Frontal cortex (tissue), 3 donors: ENCODE measurements at regions not wholly inside any gene's neighbourhood (a gene's known extent, or its start where the extent isn't known, plus 50 kb on each side); places are given as distances from the start of the nearest gene placed in this dataset.

ENCODE experiments used
- DNase-seq, 2 donors: peaks; one replicate each; pipeline ENCODE4 v3.0.0; 2012; ENCODE audit warnings: low spot score in 2 of 2
- FAIRE-seq: peaks from 2 replicates; lab custom pipeline; 2012; peaks lifted over from hg19 to GRCh38; lab: Jason Lieb, UNC
- donor health status: control.
- donor health status: control.
- donor health status: control.

GRCh38 chr6:50102676-50103075 lies 52.9 kb upstream of the DEFB112 start:
- DNase-seq (no peak), FAIRE-seq (no peak)

GRCh38 chr6:50110587-50110986 lies 60.9 kb upstream of the DEFB112 start:
- no peak for FAIRE-seq
- no peak for DNase-seq

GRCh38 chr6:50112981-50113857 lies 63.5 kb upstream of the DEFB112 start:
- FAIRE-seq (no peak), DNase-seq (no peak)

- no peak for DNase-seq
- no peak for FAIRE-seq
Observed at GRCh38 chr6:50116390-50116789, 66.7 kb upstream of the DEFB112 start.

GRCh38 chr6:50116797-50117542 lies 67.2 kb upstream of the DEFB112 start:
- DNase-seq: no peak

GRCh38 chr6:50120300-50120699 lies 70.6 kb upstream of the DEFB112 start:
- no peak for FAIRE-seq
- no peak for DNase-seq

More at GRCh38 chr6:50116797-50117542, 67.2 kb upstream of the DEFB112 start:
- FAIRE-seq: no peak

- DNase-seq (no peak), FAIRE-seq (no peak)
Observed at GRCh38 chr6:50123688-50124087, 74.0 kb upstream of the DEFB112 start.

GRCh38 chr6:50124572-50124971 lies 74.8 kb upstream of the DEFB112 start:
- DNase-seq: no peak
- FAIRE-seq: no peak

- DNase-seq (no peak), FAIRE-seq (peak; percentile 98)
Observed at GRCh38 chr6:50128420-50129005, 78.8 kb upstream of the DEFB112 start.

GRCh38 chr6:50135968-50136367 lies 86.2 kb upstream of the DEFB112 start:
- no peak for FAIRE-seq
- no peak for DNase-seq

GRCh38 chr6:50141100-50141499 lies 91.4 kb upstream of the DEFB112 start:
- DNase-seq: no peak
- FAIRE-seq: no peak

- no peak for DNase-seq
- no peak for FAIRE-seq
Observed at GRCh38 chr6:50143011-50143719, 93.4 kb upstream of the DEFB112 start.

- FAIRE-seq (no peak), DNase-seq (no peak)
Observed at GRCh38 chr6:50145125-50145524, 95.4 kb upstream of the DEFB112 start.

GRCh38 chr6:50147371-50147770 lies 97.6 kb upstream of the DEFB112 start:
- no peak for FAIRE-seq

GRCh38 chr6:50180646-50181045 lies 130.9 kb upstream of the DEFB112 start:
- DNase-seq: no peak
- no peak for FAIRE-seq

More at GRCh38 chr6:50147371-50147770, 97.6 kb upstream of the DEFB112 start:
- DNase-seq: no peak

GRCh38 chr6:50185006-50185405 lies 135.3 kb upstream of the DEFB112 start:
- no peak for DNase-seq
- no peak for FAIRE-seq

- FAIRE-seq: no peak
- DNase-seq: no peak
Observed at GRCh38 chr6:50187351-50187921, 137.7 kb upstream of the DEFB112 start.

- FAIRE-seq: no peak
- no peak for DNase-seq
Observed at GRCh38 chr6:50198245-50198644, 148.5 kb upstream of the DEFB112 start.

- no peak for FAIRE-seq
- no peak for DNase-seq
Observed at GRCh38 chr6:50202766-50203165, 153.0 kb upstream of the DEFB112 start.

GRCh38 chr6:50211582-50211981 lies 161.9 kb upstream of the DEFB112 start:
- FAIRE-seq (no peak), DNase-seq (no peak)
